Suprapubic skin (tissue), 4 donors: ENCODE measurements at regions not wholly inside any gene's neighbourhood (a gene's known extent, or its start where the extent isn't known, plus 50 kb on each side); places are given as distances from the start of the nearest gene placed in this dataset.

Experiments used
- CTCF ChIP-seq, 2 donors: fragments of 200-600 bp in 1 of 2; fragments of 450-650 bp in 1 of 2; sonication (generic) in 1 of 2; IDR thresholded peaks; one replicate each; pipeline ENCODE4 v1.5.1; 2016 to 2019; ENCODE audit warnings: antibody characterized with exemption in 2 of 2, mild to moderate bottlenecking in 1 of 2, moderate library complexity in 1 of 2
- EP300 ChIP-seq: sonication (generic); formaldehyde crosslinking; IDR thresholded peaks from one replicate; pipeline ENCODE4 v1.6.1; 2017; ENCODE audit warnings: antibody characterized with exemption
- POLR2A ChIP-seq, 2 donors: fragments of 450-650 bp; IDR thresholded peaks; one replicate each; pipeline ENCODE4 v1.6.1; 2017; ENCODE audit warnings: antibody characterized with exemption in 2 of 2, mild to moderate bottlenecking in 2 of 2, moderate library complexity in 2 of 2
- POLR2AphosphoS5 ChIP-seq, 3 donors: sonication (generic); formaldehyde crosslinking; IDR thresholded peaks; one replicate each; pipeline ENCODE4 v1.6.1; 2017; ENCODE audit warnings: antibody characterized with exemption in 3 of 3

- TF ChIP-seq CTCF (IDR thresholded peaks at IDR 0.05) (no peak), EP300 (no peak), POLR2A (IDR thresholded peaks at IDR 0.05) (no peak), POLR2AphosphoS5 (IDR thresholded peaks at IDR 0.05) (no peak)
Measured at GRCh38 chr5:168027007-168027406, 264.4 kb upstream of the WWC1 start.
